Sigmoid colon (tissue), 4 donors: ENCODE measurements at regions not wholly inside any gene's neighbourhood (a gene's known extent, or its start where the extent isn't known, plus 50 kb on each side); places are given as distances from the start of the nearest gene placed in this dataset.

Experiments
- EP300 ChIP-seq, 4 donors: sonication (generic); formaldehyde crosslinking; IDR thresholded peaks; one replicate each; pipeline ENCODE4 v1.6.1; 2017; ENCODE audit warnings: antibody characterized with exemption in 4 of 4
- POLR2AphosphoS5 ChIP-seq, 4 donors: sonication (generic); formaldehyde crosslinking; IDR thresholded peaks; one replicate each; pipeline ENCODE4 v1.6.1; 2017; ENCODE audit warnings: antibody characterized with exemption in 4 of 4
- TF ChIP-seq, protein P1 (sequence below), 4 experiments: fragments of 450-650 bp in 3 of 4; fragments of 200-600 bp in 1 of 4; IDR thresholded peaks; one replicate each; pipeline ENCODE4 v1.5.1; 2016 to 2019; ENCODE audit warnings: antibody characterized with exemption in 4 of 4, mild to moderate bottlenecking in 3 of 4, moderate library complexity in 2 of 4

DNA sequence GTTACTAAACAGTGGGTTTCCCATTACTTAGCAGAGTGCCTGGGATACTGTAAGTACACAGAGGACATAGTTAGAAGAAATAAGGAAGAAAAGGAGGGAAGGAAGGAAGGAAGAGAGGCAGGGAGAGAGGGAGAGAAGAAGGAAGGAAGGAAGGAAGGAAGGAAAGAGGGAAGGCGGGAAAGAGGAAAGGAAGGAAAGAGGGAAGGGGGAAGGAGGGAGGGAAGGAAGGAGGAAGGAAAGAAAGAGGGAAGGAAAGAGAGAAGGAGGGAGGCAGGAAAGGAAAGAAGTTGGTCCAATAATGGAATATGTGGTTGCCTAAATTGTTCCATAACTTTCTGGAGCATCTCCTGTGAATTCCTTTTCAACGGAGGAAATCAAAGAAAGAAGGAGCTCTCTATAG is 1230.4 kb downstream of the AACS start:
- TF ChIP-seq, protein P1, sequence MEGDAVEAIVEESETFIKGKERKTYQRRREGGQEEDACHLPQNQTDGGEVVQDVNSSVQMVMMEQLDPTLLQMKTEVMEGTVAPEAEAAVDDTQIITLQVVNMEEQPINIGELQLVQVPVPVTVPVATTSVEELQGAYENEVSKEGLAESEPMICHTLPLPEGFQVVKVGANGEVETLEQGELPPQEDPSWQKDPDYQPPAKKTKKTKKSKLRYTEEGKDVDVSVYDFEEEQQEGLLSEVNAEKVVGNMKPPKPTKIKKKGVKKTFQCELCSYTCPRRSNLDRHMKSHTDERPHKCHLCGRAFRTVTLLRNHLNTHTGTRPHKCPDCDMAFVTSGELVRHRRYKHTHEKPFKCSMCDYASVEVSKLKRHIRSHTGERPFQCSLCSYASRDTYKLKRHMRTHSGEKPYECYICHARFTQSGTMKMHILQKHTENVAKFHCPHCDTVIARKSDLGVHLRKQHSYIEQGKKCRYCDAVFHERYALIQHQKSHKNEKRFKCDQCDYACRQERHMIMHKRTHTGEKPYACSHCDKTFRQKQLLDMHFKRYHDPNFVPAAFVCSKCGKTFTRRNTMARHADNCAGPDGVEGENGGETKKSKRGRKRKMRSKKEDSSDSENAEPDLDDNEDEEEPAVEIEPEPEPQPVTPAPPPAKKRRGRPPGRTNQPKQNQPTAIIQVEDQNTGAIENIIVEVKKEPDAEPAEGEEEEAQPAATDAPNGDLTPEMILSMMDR (IDR thresholded peaks at IDR 0.05): no peak
- TF ChIP-seq POLR2AphosphoS5 (IDR thresholded peaks at IDR 0.05) (no peak), EP300 (IDR thresholded peaks at IDR 0.05) (no peak)
